HUES6 (cell line): ENCODE measurements at regions not wholly inside any gene's neighbourhood (a gene's known extent, or its start where the extent isn't known, plus 50 kb on each side); places are given as distances from the start of the nearest gene placed in this dataset.
"Not testable (repeated sequence)": the region's sequence is repeated elsewhere in the genome, so short reads cannot be mapped to it uniquely, and the experiment has no call there.

ENCODE experiments used
- H3K27ac ChIP-seq: 2 replicates; pipeline ENCODE4 v1.7.0; 2013; ENCODE audit warnings: low read depth, mild to moderate bottlenecking, low read length, inconsistent platforms
- H3K27me3 ChIP-seq: 2 replicates; pipeline ENCODE4 v1.6.1; 2013; ENCODE audit warnings: low read length; ENCODE audit not compliant: control insufficient read depth, insufficient read depth
- H3K36me3 ChIP-seq: 2 replicates; pipeline ENCODE4 v1.6.1; 2013; ENCODE audit warnings: low read length; ENCODE audit not compliant: control insufficient read depth, insufficient read depth
- H3K4me1 ChIP-seq: 2 replicates; pipeline ENCODE4 v1.6.1; 2013; ENCODE audit warnings: low read length; ENCODE audit not compliant: control insufficient read depth, insufficient read depth
- H3K4me3 ChIP-seq: 2 replicates; pipeline ENCODE4 v1.5.1; 2013; ENCODE audit warnings: low read depth, low read length
- H3K9ac ChIP-seq: one replicate; pipeline ENCODE4 v1.6.1; 2013; ENCODE audit warnings: mild to moderate bottlenecking, low read length
- H3K9me3 ChIP-seq: 2 replicates; pipeline ENCODE4 v1.6.1; 2013; ENCODE audit warnings: low read depth, low read length; ENCODE audit not compliant: control insufficient read depth, insufficient read depth

DNA sequence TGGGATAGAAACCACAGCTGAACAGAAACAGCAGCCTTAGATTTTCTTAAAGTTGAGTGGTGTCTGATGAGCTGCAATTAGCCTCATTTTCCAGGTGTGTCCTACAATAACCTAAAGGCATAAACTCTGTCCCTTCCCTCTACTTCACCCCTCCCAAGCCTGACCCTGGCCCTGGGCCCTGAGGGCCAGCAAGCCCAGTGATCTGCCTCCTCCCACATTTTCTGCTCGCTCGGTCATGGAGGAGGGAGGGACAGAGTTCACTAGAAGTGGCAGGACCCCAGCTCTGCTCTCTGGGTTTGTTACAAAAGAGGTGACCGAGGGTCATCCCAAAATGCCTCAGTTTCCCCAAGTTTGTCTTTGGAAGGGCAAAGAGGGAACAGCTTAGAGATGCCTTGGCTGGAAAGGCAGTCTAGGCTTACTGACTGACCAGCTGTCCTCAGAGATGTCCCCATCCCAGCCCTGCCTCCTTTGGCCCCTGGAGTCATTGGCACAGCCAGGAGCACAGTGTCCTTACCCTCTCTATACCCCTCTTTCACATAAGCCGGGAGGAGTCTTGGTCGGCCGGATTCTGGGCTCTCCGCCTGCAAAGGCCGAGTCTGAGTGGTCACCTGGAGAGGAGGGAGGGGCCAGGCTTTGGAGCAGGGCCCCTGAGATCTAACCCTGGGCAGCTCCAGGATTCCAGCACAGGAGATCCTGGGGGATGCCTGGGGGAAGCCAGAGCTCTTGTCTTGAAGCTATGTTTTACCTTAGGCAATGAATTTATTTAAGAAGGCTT is 172.7 kb downstream of the PTPRU start:
- no peaks in the 10 kb centered on the region for H3K27me3 ChIP-seq
- H3K9ac ChIP-seq = no peak overlapping the region
- peaks cover 15% of the 10 kb centered on the region for H3K9me3 ChIP-seq
- H3K36me3 ChIP-seq = no peaks in the 10 kb centered on the region
- H3K4me3 ChIP-seq = no peak overlapping the region
- H3K27ac ChIP-seq = no peak overlapping the region
- no peaks in the 10 kb centered on the region for H3K4me1 ChIP-seq

DNA sequence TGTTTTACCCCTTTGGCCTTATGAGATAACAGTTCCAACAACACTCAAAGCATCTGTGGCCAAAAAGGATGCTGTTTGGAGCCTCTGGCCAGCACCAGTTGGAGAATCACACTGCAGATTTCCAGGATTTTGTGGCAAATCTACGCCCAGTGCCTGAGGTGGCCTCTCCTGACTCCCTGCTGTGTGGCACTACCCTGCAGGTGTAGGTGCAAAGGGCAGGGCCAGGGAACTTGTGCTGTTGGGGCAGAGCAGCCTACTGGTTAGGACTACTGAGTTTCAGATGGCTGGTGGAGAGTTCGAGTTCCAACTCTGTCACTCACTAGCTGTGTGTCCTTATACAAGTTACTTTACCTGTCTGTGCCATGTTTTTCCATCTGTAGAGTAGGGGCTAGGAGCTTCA is 170.5 kb downstream of the PTPRU start:
- Histone ChIP-seq H3K9me3 (peaks cover 15% of the 10 kb centered on the region), H3K9ac (no peak overlapping the region), H3K27ac (no peak overlapping the region), H3K4me3 (no peak overlapping the region), H3K4me1 (no peaks in the 10 kb centered on the region), H3K36me3 (no peaks in the 10 kb centered on the region), H3K27me3 (no peaks in the 10 kb centered on the region)

DNA sequence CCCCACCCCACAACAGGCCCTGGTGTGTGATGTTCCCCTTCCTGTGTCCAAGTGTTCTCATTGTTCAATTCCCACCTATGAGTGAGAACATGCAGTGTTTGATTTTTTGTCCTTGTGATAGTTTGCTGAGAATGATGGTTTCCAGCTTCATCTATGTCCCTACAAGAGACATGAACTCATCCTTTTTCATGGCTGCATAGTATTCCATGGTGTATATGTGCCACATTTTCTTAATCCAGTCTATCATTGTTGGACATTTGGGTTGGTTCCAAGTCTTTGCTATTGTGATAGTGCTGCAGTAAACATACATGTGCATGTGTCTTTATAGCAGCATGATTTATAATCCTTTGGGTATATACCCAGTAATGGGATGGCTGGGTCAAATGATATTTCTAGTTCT is 163.9 kb downstream of the PTPRU start:
- H3K36me3 ChIP-seq, H3K4me1 ChIP-seq, H3K27me3 ChIP-seq, H3K4me3 ChIP-seq, H3K9me3 ChIP-seq, H3K9ac ChIP-seq, H3K27ac ChIP-seq: not testable (repeated sequence)

DNA sequence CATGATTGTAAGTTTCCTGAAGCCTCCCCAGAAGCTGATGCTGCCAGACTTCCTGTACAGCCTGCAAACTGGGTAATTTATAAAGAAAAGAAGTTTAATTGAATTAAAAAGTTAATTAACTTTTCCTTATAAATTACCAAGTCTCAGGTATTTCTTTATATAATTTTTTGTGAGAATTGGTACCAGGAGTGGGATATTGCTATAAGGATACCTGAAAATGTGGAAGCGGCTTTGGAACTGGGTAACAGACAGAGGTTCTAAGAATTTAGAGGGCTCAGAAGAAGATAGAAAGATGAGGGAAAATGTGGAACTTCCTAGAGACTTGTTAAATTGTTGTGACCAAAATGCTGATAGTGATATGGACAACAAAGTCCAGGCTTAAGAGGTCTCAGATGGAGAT is 163.1 kb downstream of the PTPRU start:
- no peaks in the 10 kb centered on the region for H3K27me3 ChIP-seq

DNA sequence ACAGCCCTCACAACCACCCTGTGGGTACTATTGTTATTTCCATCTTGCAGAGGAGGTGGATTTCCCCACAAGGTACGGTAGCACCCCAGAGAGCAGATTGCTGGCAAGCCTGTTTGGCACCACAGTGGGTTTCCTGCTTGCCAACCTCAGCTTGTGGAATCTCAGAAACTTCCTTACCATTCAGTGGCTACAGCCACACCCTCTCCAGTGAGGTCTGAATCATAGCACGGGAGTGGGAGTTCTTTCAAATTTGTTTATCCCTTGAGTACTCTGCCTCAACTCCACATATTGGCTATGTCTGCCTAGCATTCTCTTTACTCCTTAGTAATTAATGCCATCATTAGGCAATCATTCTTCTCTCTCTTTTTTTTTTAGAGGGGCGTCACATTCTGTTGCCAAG is 162.1 kb downstream of the PTPRU start:
- no peaks in the 10 kb centered on the region for H3K27me3 ChIP-seq
- no peaks in the 10 kb centered on the region for H3K4me1 ChIP-seq
- H3K27ac ChIP-seq = no peak overlapping the region
- no peak overlapping the region for H3K4me3 ChIP-seq
- H3K36me3 ChIP-seq = no peaks in the 10 kb centered on the region
- H3K9ac ChIP-seq = no peak overlapping the region
- H3K9me3 ChIP-seq = no peaks in the 10 kb centered on the region; the same call in 1 of the 2 replicates

More for the DNA sequence above, 163.1 kb downstream of the PTPRU start:
- H3K4me3 ChIP-seq = no peak overlapping the region
- H3K9ac ChIP-seq = no peak overlapping the region
- H3K9me3 ChIP-seq = peaks cover 1% of the 10 kb centered on the region; the same call in 1 of the 2 replicates
- H3K36me3 ChIP-seq = no peaks in the 10 kb centered on the region
- H3K27ac ChIP-seq = no peak overlapping the region
- H3K4me1 ChIP-seq = no peaks in the 10 kb centered on the region

GRCh38 chr1:29397981-29398380 is 161.7 kb downstream of the PTPRU start:
- Histone ChIP-seq H3K4me1 (no peaks in the 10 kb centered on the region), H3K9ac (no peak overlapping the region), H3K27me3 (no peaks in the 10 kb centered on the region), H3K4me3 (no peak overlapping the region), H3K9me3 (no peaks in the 10 kb centered on the region; the same call in 1 of the 2 replicates), H3K27ac (no peak overlapping the region), H3K36me3 (no peaks in the 10 kb centered on the region)

- H3K27ac ChIP-seq = no peak overlapping the region
These were observed 160.9 kb downstream of the PTPRU start for GRCh38 chr1:29397256-29397590.

GRCh38 chr1:29396438-29397255 is 160.3 kb downstream of the PTPRU start:
- H3K4me3 ChIP-seq = no peak overlapping the region
- H3K36me3 ChIP-seq = no peaks in the 10 kb centered on the region
- H3K27ac ChIP-seq = no peak overlapping the region
- no peaks in the 10 kb centered on the region for H3K4me1 ChIP-seq
- no peak overlapping the region for H3K9ac ChIP-seq
- no peaks in the 10 kb centered on the region; the same call in 1 of the 2 replicates for H3K9me3 ChIP-seq
- H3K27me3 ChIP-seq = no peaks in the 10 kb centered on the region

More at GRCh38 chr1:29397256-29397590, 160.9 kb downstream of the PTPRU start:
- Histone ChIP-seq H3K9me3 (no peaks in the 10 kb centered on the region; the same call in 1 of the 2 replicates), H3K36me3 (no peaks in the 10 kb centered on the region), H3K27me3 (no peaks in the 10 kb centered on the region), H3K4me3 (no peak overlapping the region), H3K4me1 (no peaks in the 10 kb centered on the region), H3K9ac (no peak overlapping the region)

GRCh38 chr1:29395736-29396437 is 159.6 kb downstream of the PTPRU start:
- Histone ChIP-seq H3K4me3 (no peak overlapping the region), H3K27me3 (no peaks in the 10 kb centered on the region), H3K27ac (no peak overlapping the region), H3K9ac (no peak overlapping the region), H3K4me1 (no peaks in the 10 kb centered on the region), H3K36me3 (no peaks in the 10 kb centered on the region), H3K9me3 (no peaks in the 10 kb centered on the region; the same call in 1 of the 2 replicates)

- Histone ChIP-seq H3K27me3 (no peaks in the 10 kb centered on the region), H3K27ac (no peak overlapping the region), H3K36me3 (no peaks in the 10 kb centered on the region), H3K4me3 (no peak overlapping the region), H3K9ac (no peak overlapping the region), H3K9me3 (no peaks in the 10 kb centered on the region; the same call in 1 of the 2 replicates), H3K4me1 (no peaks in the 10 kb centered on the region)
These were observed 158.4 kb downstream of the PTPRU start for GRCh38 chr1:29394521-29395225.
